WTC11 (cell line): ENCODE measurements at regions not wholly inside any gene's neighbourhood (a gene's known extent, or its start where the extent isn't known, plus 50 kb on each side); places are given as distances from the start of the nearest gene placed in this dataset.
"Not testable (repeated sequence)": the region's sequence is repeated elsewhere in the genome, so short reads cannot be mapped to it uniquely, and the experiment has no call there.

Source experiments
- ATAC-seq: fragments of 200-7000 bp; cut with Tn5 transposase; 2 replicates; pipeline ENCODE4 v1.10.0; 2021; ENCODE audit warnings: mild to moderate bottlenecking, moderate library complexity
- CTCF ChIA-PET: fragments of 300-600 bp; sonication (Branson Sonifier 250); formaldehyde crosslinking; loops from one replicate; lab custom pipeline; 2021; ENCODE audit warnings: antibody characterized with exemption; lab: Charles Lee
- POLR2A ChIA-PET: fragments of 350-600 bp; sonication (Branson Sonifier 250); formaldehyde crosslinking; loops from one replicate; lab custom pipeline; 2021; ENCODE audit warnings: antibody characterized with exemption; lab: Charles Lee
- DNase-seq: peaks from one replicate; pipeline ENCODE4 v3.0.0; 2021; ENCODE audit warnings: low spot score
- H3K27ac Mint-ChIP-seq: 2 replicates; pipeline ENCODE4 v1.8.0; 2021; ENCODE audit warnings: mixed read lengths
- H3K27me3 Mint-ChIP-seq: 2 replicates; pipeline ENCODE4 v1.8.0; 2021; ENCODE audit warnings: low read depth, mild to moderate bottlenecking, moderate library complexity, mixed read lengths
- H3K36me3 Mint-ChIP-seq: 2 replicates; pipeline ENCODE4 v1.8.0; 2021; ENCODE audit warnings: mixed read lengths
- H3K4me1 Mint-ChIP-seq: 2 replicates; pipeline ENCODE4 v1.8.0; 2022; ENCODE audit warnings: mixed read lengths
- H3K4me3 Mint-ChIP-seq: 2 replicates; pipeline ENCODE4 v1.8.0; 2021; ENCODE audit warnings: mild to moderate bottlenecking, moderate library complexity, mixed read lengths
- H3K9me3 Mint-ChIP-seq: 2 replicates; pipeline ENCODE4 v1.8.0; 2021; ENCODE audit warnings: mixed read lengths
- HMGA2 ChIP-seq: fragments of 250-450 bp; sonication (Bioruptor Pico); IDR thresholded peaks from 2 replicates; pipeline ENCODE4 v1.4.0; 2021; ENCODE audit warnings: mild to moderate bottlenecking, moderate library complexity
- NR1H2 ChIP-seq: sonication (generic); formaldehyde crosslinking; IDR thresholded peaks from 2 replicates; pipeline ENCODE4 v1.9.0; 2021; ENCODE audit warnings: mild to moderate bottlenecking, moderate library complexity, missing genetic modification reagents
- PREB ChIP-seq: sonication (generic); formaldehyde crosslinking; IDR thresholded peaks from 2 replicates; pipeline ENCODE4 v1.8.1; 2022; ENCODE audit warnings: mild to moderate bottlenecking, missing genetic modification reagents, moderate library complexity, borderline replicate concordance
- ZMAT4 ChIP-seq: fragments of 250-450 bp; sonication (Bioruptor Pico); IDR thresholded peaks from 2 replicates; pipeline ENCODE4 v1.9.0; 2021; ENCODE audit warnings: mild to moderate bottlenecking
- ZNF317 ChIP-seq: sonication (generic); formaldehyde crosslinking; IDR thresholded peaks from 2 replicates; pipeline ENCODE4 v1.8.1; 2023; ENCODE audit warnings: low read depth, mild to moderate bottlenecking, moderate library complexity, missing genetic modification reagents, borderline replicate concordance
- ZNF425 ChIP-seq: fragments of 250-450 bp; sonication (Bioruptor Pico); conservative IDR thresholded peaks from 2 replicates; pipeline ENCODE4 v1.9.0; 2021; ENCODE audit warnings: mild to moderate bottlenecking
- ZNF671 ChIP-seq: fragments of 250-450 bp; sonication (Bioruptor Pico); IDR thresholded peaks from 2 replicates; pipeline ENCODE4 v1.8.0; 2021; ENCODE audit warnings: mild to moderate bottlenecking

DNA sequence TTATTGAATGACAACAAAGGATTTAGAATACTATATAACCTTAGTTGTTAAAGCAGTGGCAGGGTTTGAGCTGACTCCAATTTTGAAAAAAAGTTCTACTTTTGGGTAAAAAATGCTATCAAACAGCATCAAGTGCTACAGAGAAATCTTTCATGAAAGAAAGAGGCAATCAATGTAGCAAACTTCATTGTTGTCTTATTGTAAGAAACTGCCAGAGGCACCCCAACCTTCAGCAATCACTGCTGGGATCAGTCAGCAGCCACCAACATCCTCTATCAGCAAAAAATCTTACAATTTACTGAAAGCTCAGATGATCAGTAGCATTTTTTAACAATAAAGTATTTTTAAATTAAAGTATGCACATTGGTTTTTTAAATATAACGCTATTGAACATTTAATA, 4754.7 kb upstream of the OR11H1 start:
- DNase-seq, POLR2A ChIA-PET, H3K4me1 Mint-ChIP-seq, ATAC-seq, H3K4me3 Mint-ChIP-seq, CTCF ChIA-PET, H3K27ac Mint-ChIP-seq: not testable (repeated sequence)
- Mint-ChIP-seq H3K27me3 (peaks cover 30% of the 10 kb centered on the region), H3K9me3 (peaks cover 82% of the 10 kb centered on the region), H3K36me3 (peaks cover 75% of the 10 kb centered on the region)

GRCh38 chr22:10775601-10776357, 4752.2 kb upstream of the OR11H1 start:
- Mint-ChIP-seq H3K27me3 (peaks cover 49% of the 10 kb centered on the region), H3K36me3 (peaks cover 81% of the 10 kb centered on the region), H3K9me3 (peaks cover 87% of the 10 kb centered on the region)
- H3K27ac Mint-ChIP-seq, H3K4me3 Mint-ChIP-seq, H3K4me1 Mint-ChIP-seq, ATAC-seq, CTCF ChIA-PET, DNase-seq, POLR2A ChIA-PET: not testable (repeated sequence)

GRCh38 chr22:10776358-10776729, 4751.6 kb upstream of the OR11H1 start:
- ATAC-seq, DNase-seq, CTCF ChIA-PET, H3K4me3 Mint-ChIP-seq, POLR2A ChIA-PET, H3K27ac Mint-ChIP-seq, H3K4me1 Mint-ChIP-seq: not testable (repeated sequence)
- Mint-ChIP-seq H3K36me3 (peaks cover 84% of the 10 kb centered on the region), H3K27me3 (peaks cover 55% of the 10 kb centered on the region), H3K9me3 (peaks cover 89% of the 10 kb centered on the region)

DNA sequence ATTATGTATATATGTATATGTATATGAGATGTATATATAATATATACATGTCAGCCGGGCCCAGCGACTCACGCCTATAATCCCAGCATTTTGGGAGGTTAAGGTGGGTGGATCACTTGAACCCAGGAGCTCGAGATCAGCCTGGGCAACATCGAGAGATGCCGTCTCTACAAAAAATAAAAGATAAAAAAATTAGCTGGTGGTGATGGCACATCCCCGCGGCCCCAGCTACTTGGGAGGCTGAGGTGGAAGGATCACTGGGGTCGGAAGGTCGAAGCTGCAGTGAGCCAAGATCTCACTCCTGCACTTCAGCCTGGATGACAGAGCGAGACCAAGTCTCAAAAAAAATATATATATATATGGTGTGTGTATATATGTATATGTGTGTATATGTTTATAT, 4750.3 kb upstream of the OR11H1 start:
- CTCF ChIA-PET, H3K27ac Mint-ChIP-seq, DNase-seq, H3K4me3 Mint-ChIP-seq, H3K4me1 Mint-ChIP-seq, ATAC-seq, POLR2A ChIA-PET: not testable (repeated sequence)
- peaks cover 92% of the 10 kb centered on the region for H3K9me3 Mint-ChIP-seq
- peaks cover 58% of the 10 kb centered on the region for H3K27me3 Mint-ChIP-seq
- H3K36me3 Mint-ChIP-seq = peaks cover 87% of the 10 kb centered on the region

- no peaks in the 10 kb centered on the region for H3K4me1 Mint-ChIP-seq
- CTCF ChIA-PET = no interaction called here
- peaks cover 92% of the 10 kb centered on the region for H3K9me3 Mint-ChIP-seq
- DNase-seq = no peak
- TF ChIP-seq PREB (CRISPR knock-in tag) = no peak
- no peak for TF ChIP-seq ZNF671 (CRISPR knock-in tag)
- TF ChIP-seq ZMAT4 (CRISPR knock-in tag) = no peak
- TF ChIP-seq ZNF317 (CRISPR knock-in tag) = no peak
- TF ChIP-seq ZNF425 (CRISPR knock-in tag) = no peak
- TF ChIP-seq NR1H2 (CRISPR knock-in tag) = no peak
- no peak for TF ChIP-seq HMGA2 (CRISPR knock-in tag)
- H3K27ac Mint-ChIP-seq = no peak overlapping the region
- no peak overlapping the region for H3K4me3 Mint-ChIP-seq
- ATAC-seq = no peak
- POLR2A ChIA-PET = no interaction called here
- H3K27me3 Mint-ChIP-seq = peaks cover 61% of the 10 kb centered on the region
- peaks cover 90% of the 10 kb centered on the region for H3K36me3 Mint-ChIP-seq
Observed at GRCh38 chr22:10778296-10778814, 4749.6 kb upstream of the OR11H1 start.

GRCh38 chr22:10779200-10779599, 4748.8 kb upstream of the OR11H1 start:
- H3K4me3 Mint-ChIP-seq, H3K27ac Mint-ChIP-seq, POLR2A ChIA-PET, CTCF ChIA-PET, H3K4me1 Mint-ChIP-seq, ATAC-seq, DNase-seq: not testable (repeated sequence)
- Mint-ChIP-seq H3K9me3 (peaks cover 95% of the 10 kb centered on the region), H3K36me3 (peaks cover 93% of the 10 kb centered on the region), H3K27me3 (peaks cover 65% of the 10 kb centered on the region)
